B cell (primary cell): ENCODE measurements at regions not wholly inside any gene's neighbourhood (a gene's known extent, or its start where the extent isn't known, plus 50 kb on each side); places are given as distances from the start of the nearest gene placed in this dataset. TPM values are rescaled to one million over a fixed set of nuclear protein-coding genes. Genes with fewer than 3 reads are reported as not detected.

ENCODE experiments used
- ATAC-seq: fragments of 200-7000 bp; cut with Tn5 transposase; one replicate; pipeline ENCODE4 v1.10.0; 2021; ENCODE audit warnings: low read depth, mild to moderate bottlenecking, moderate number of reproducible peaks, moderate library complexity
- CTCF ChIA-PET: fragments of 350-600 bp; sonication (Branson Sonifier 250); formaldehyde crosslinking; loops from one replicate; lab custom pipeline; 2021; ENCODE audit warnings: antibody characterized with exemption, inconsistent platforms; lab: Charles Lee
- POLR2A ChIA-PET: fragments of 350-600 bp; sonication (Branson Sonifier 250); formaldehyde crosslinking; loops from one replicate; lab custom pipeline; 2021; ENCODE audit warnings: antibody characterized with exemption; lab: Charles Lee
- DNase-seq: peaks from one replicate; pipeline ENCODE4 v3.0.0; 2013
- H2AFZ ChIP-seq: 2 replicates; pipeline ENCODE4 v1.6.1; 2012; ENCODE audit warnings: mild to moderate bottlenecking, low read depth, low read length; ENCODE audit not compliant: insufficient read depth, poor library complexity, severe bottlenecking
- H3K27ac ChIP-seq, 2 donors: 1 replicate in 1 of 2; 2 replicates in 1 of 2; pipeline ENCODE4 v1.5.1; 2012 to 2013; ENCODE audit warnings: low read length in 2 of 2, mild to moderate bottlenecking in 2 of 2, moderate library complexity in 1 of 2
- H3K27me3 ChIP-seq, 4 experiments: fragments of 200-600 bp in 1 of 4; sonication (generic) in 1 of 4; replicated peaks in 1 of 4; 1 replicate in 2 of 4; 2 replicates in 2 of 4; pipeline versions ENCODE4 v1.6.1 to v1.7.0; 2013 to 2016; ENCODE audit warnings: low read length in 3 of 4, mild to moderate bottlenecking in 2 of 4, mixed read lengths in 1 of 4, moderate library complexity in 1 of 4; ENCODE audit not compliant: insufficient read depth in 4 of 4, control insufficient read depth in 3 of 4; ENCODE audit errors: control extremely low read depth in 1 of 4
- H3K36me3 ChIP-seq, 2 experiments: replicated peaks in 1 of 2; 1 replicate in 1 of 2; 2 replicates in 1 of 2; pipeline versions ENCODE4 v1.6.1 to v1.7.1; 2013; ENCODE audit warnings: low read length in 1 of 2; ENCODE audit not compliant: insufficient read depth in 2 of 2, control insufficient read depth in 1 of 2; ENCODE audit errors: control extremely low read depth in 1 of 2, extremely low read depth in 1 of 2
- H3K4me1 ChIP-seq, 2 donors: fragments of 200-600 bp in 1 of 2; sonication (generic) in 1 of 2; 1 replicate in 1 of 2; 2 replicates in 1 of 2; pipeline versions ENCODE4 v1.5.1 to v1.6.1; 2013 to 2017; ENCODE audit warnings: low read length in 2 of 2; ENCODE audit not compliant: control insufficient read depth in 2 of 2, insufficient read depth in 2 of 2
- H3K4me2 ChIP-seq: replicated peaks from 2 replicates; pipeline ENCODE3; 2012; ENCODE audit warnings: mild to moderate bottlenecking, low read depth, low read length; ENCODE audit not compliant: poor library complexity, severe bottlenecking
- H3K4me3 ChIP-seq, 5 experiments: fragments of 200-600 bp in 1 of 5; sonication (generic) in 1 of 5; 1 replicate in 3 of 5; 2 replicates in 2 of 5; pipeline versions ENCODE4 v1.5.1 to v1.7.0; 2011 to 2016; ENCODE audit warnings: low read length in 4 of 5, mild to moderate bottlenecking in 4 of 5, low read depth in 2 of 5, control low read depth in 1 of 5, moderate library complexity in 1 of 5; ENCODE audit not compliant: insufficient read depth in 1 of 5; ENCODE audit errors: control extremely low read depth in 1 of 5, extremely low read depth in 1 of 5
- H3K79me2 ChIP-seq: fragments of 200-600 bp; sonication (generic); one replicate; pipeline ENCODE4 v1.6.0; 2016; ENCODE audit warnings: low read length; ENCODE audit not compliant: control insufficient read depth, insufficient read depth
- H3K9ac ChIP-seq: fragments of 200-600 bp; sonication (generic); 2 replicates; pipeline ENCODE4 v1.6.1; 2017; ENCODE audit warnings: mild to moderate bottlenecking, low read length, moderate library complexity
- H3K9me3 ChIP-seq, 3 donors: one replicate each; pipeline versions ENCODE4 v1.6.1 to v1.7.1; 2013; ENCODE audit warnings: low read length in 2 of 3; ENCODE audit not compliant: control insufficient read depth in 2 of 3, insufficient read depth in 1 of 3; ENCODE audit errors: control extremely low read depth in 1 of 3
- H4K20me1 ChIP-seq: 2 replicates; pipeline ENCODE4 v1.6.0; 2012; ENCODE audit warnings: mild to moderate bottlenecking, low read length; ENCODE audit not compliant: insufficient read depth, control insufficient read depth, poor library complexity, severe bottlenecking
- H3K27ac Mint-ChIP-seq: one replicate; pipeline ENCODE4 v1.8.0; 2021; ENCODE audit warnings: mixed read lengths
- H3K27me3 Mint-ChIP-seq: one replicate; pipeline ENCODE4 v1.8.0; 2021; ENCODE audit warnings: mixed read lengths
- H3K4me1 Mint-ChIP-seq: one replicate; pipeline ENCODE4 v1.8.0; 2021; ENCODE audit warnings: mixed read lengths
- H3K4me3 Mint-ChIP-seq: one replicate; pipeline ENCODE4 v1.8.0; 2021; ENCODE audit warnings: mixed read lengths
- H3K9me3 Mint-ChIP-seq: one replicate; pipeline ENCODE4 v1.8.0; 2022; ENCODE audit warnings: mixed read lengths; ENCODE audit not compliant: insufficient read depth
- EZH2 ChIP-seq: IDR thresholded peaks from 2 replicates; pipeline ENCODE4 v1.6.1; 2012; ENCODE audit warnings: borderline replicate concordance, low read depth, mild to moderate bottlenecking, moderate library complexity, low read length; ENCODE audit not compliant: insufficient read depth, poor library complexity, severe bottlenecking
- WGBS: methylation state at CpG from one replicate; pipeline ENCODE4 v1.1.5; 2013; ENCODE audit warnings: missing lambda C conversion rate; ENCODE audit not compliant: insufficient coverage; 5-methylcytosine and 5-hydroxymethylcytosine counted together
- intact Hi-C: fragments of 100-400 bp; cut with micrococcal nuclease; formaldehyde crosslinking; loops from one replicate; pipeline ENCODE4 v1.10.0; 2022
- small RNA-seq: library from RNA; depleted of rRNA; stranded (forward); fragments of <200 nt; gene quantifications from one replicate; pipeline ENCODE3, GENCODE V24; 2012; ENCODE audit warnings: low replicate concordance, low read depth; ENCODE audit not compliant: insufficient read length
- TF ChIP-seq, protein P1 (sequence below): fragments of 200-600 bp; IDR thresholded peaks from one replicate; pipeline ENCODE4 v1.8.0; 2022; ENCODE audit warnings: antibody characterized with exemption, mild to moderate bottlenecking

DNA sequence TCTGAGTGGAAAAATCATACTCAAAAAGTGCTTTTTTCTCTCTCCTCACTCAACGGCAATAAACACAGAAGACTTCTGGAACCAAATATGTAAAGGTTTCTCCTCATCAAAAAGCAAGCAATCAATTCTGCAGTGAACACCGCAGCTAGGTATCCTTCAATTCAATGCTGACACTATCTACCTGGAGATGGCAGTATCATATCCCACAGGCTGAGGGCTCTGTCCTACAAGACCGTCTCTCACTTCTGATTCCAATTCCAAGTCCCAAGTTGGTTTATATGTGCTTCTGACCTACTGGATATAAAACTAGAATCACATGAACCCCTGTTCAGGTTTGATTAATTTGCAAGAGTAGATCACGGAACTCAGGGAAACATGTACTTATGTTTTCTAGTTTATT is 59.7 kb upstream of the LUZP2 start:
- 89% methylated on average over 3 of the region's 4 CpGs for WGBS
- Mint-ChIP-seq H3K27ac (no peak overlapping the region), H3K27me3 (no peaks in the 10 kb centered on the region), H3K4me1 (no peaks in the 10 kb centered on the region), H3K9me3 (no peaks in the 10 kb centered on the region), H3K4me3 (no peak overlapping the region)
- CTCF ChIA-PET, result no interaction called here
- no peak for TF ChIP-seq EZH2
- TF ChIP-seq, protein P1, sequence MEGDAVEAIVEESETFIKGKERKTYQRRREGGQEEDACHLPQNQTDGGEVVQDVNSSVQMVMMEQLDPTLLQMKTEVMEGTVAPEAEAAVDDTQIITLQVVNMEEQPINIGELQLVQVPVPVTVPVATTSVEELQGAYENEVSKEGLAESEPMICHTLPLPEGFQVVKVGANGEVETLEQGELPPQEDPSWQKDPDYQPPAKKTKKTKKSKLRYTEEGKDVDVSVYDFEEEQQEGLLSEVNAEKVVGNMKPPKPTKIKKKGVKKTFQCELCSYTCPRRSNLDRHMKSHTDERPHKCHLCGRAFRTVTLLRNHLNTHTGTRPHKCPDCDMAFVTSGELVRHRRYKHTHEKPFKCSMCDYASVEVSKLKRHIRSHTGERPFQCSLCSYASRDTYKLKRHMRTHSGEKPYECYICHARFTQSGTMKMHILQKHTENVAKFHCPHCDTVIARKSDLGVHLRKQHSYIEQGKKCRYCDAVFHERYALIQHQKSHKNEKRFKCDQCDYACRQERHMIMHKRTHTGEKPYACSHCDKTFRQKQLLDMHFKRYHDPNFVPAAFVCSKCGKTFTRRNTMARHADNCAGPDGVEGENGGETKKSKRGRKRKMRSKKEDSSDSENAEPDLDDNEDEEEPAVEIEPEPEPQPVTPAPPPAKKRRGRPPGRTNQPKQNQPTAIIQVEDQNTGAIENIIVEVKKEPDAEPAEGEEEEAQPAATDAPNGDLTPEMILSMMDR, result no peak
- Histone ChIP-seq H3K79me2 (no peaks in the 10 kb centered on the region), H3K4me3 (no peak overlapping the region), H3K4me1 (no peaks in the 10 kb centered on the region), H3K4me2 (no peak overlapping the region), H2AFZ (no peak overlapping the region), H3K27ac (no peak overlapping the region), H3K9me3 (no peaks in the 10 kb centered on the region), H3K36me3 (no peaks in the 10 kb centered on the region), H3K9ac (no peak overlapping the region), H3K27me3 (no peaks in the 10 kb centered on the region), H4K20me1 (no peaks in the 10 kb centered on the region)
- POLR2A ChIA-PET, result no interaction called here
- intact Hi-C loops, result no loop called here
- no peak for ATAC-seq
- no peak for DNase-seq

Small RNA genes lying in the stretch of these regions (small RNA-seq; reads per million reads assigned to genes)
- gene AC100767.1, result not detected
- not detected for gene MIR8054
- gene RNU6-783P, result not detected
